Fibroblast of mammary gland (primary cell): ENCODE measurements at regions not wholly inside any gene's neighbourhood (a gene's known extent, or its start where the extent isn't known, plus 50 kb on each side); places are given as distances from the start of the nearest gene placed in this dataset.

Source experiments
- DNase-seq: peaks from one replicate; pipeline ENCODE4 v3.0.0-alpha.2; 2010; ENCODE audit warnings: low read depth
- H3K4me3 ChIP-seq: 2 replicates; pipeline ENCODE4 v1.5.1; 2011; ENCODE audit warnings: low read depth, mild to moderate bottlenecking, low read length, moderate library complexity; ENCODE audit not compliant: control insufficient read depth
- CTCF ChIP-seq: conservative IDR thresholded peaks from 2 replicates; pipeline ENCODE4 v1.5.1; 2011; ENCODE audit warnings: low read depth, low read length, inconsistent platforms; ENCODE audit not compliant: control insufficient read depth, insufficient read depth

DNA sequence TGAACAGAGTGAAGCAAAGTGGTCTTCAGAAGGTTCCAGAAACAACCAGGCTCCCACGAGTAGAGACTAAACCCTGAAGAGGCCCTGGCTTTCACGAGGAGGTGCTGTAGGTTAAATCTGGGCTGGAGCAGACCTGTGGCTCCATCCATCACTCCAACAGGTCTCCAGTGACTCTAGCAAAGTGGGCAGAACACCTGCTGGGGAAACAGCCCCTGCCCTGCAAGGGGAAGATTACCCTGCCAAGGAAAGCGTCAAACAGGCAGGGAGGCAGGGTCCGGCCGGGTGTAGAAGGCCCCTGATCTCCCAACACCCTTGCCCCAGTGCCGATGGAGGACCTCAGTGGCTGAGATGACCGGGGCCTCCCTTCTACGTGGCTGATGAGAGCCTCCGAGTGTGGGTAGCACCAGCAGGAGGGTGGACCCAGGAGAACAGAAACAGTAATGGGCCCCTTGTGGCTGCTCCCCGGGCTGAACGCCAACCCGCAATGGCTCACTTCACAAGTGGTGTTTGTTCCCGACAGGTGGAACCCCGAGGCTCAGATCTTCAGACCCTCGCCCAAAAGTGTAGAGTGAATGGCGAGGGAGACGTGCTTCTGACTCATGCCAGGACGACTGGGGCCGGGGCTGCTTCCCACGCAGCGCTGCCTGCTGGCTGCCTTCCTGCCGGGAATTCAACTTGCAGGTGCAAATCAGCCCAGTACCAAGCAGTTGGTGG, 112.0 kb downstream of the SHANK2 start:
- TF ChIP-seq CTCF = no peak
- no peak overlapping the region for H3K4me3 ChIP-seq
- no peak for DNase-seq

- no peak overlapping the region for H3K4me3 ChIP-seq
- peak; percentile 21 for DNase-seq
- no peak for TF ChIP-seq CTCF
These were observed 112.7 kb downstream of the SHANK2 start for GRCh38 chr11:71139516-71140205.

DNA sequence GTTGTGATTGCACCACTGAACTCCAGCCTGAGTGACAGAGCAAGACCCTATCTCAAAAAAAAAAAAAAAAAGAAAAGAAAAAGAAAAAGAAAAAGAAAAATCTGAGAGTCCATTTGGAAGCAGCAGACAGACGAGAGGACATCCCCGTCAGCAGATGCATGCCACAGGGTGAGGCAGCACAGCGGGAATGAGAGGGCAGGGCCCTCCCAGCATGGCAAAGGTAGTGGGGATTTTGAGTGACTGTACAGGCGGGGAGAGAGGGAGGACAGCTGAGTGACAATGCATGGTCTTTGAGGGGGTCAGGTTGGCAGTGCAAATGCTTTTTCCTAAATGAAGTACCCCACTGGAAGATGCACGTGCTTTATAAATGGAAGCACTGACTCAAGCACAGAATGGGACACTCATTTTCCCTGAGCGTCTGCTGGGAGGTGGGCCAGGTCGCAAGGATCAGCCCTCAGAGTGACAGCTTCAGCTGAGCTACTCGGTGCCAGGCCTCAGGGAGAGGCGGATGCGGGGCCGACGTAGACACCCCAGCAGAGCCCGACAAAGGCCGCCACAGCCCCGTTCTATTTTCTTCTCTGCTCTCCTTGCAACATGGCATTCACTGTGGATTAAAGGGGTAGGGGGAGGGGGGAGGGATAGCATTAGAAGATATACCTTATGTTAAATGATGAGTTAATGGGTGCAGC, 113.5 kb downstream of the SHANK2 start:
- TF ChIP-seq CTCF = no peak
- DNase-seq = no peak
- no peak overlapping the region for H3K4me3 ChIP-seq

DNA sequence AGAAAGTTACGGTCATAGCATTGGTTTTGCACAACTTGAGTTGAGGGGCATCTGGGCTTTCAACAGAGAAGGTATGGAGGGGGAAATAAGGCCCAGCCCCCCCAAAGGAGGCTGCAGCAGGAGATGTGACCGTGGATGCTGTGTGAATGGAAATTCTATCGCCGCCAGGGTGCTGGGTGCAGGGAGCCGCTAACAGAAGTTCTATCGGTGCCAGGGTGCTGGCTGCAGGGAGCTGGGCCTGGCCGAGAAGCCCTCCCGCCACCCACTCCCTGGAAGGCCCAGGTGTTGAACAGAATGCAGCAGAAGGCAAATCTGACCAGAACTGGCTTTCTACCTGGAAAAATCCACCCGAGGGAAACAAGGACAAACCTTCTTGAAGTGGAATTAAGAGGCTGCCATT, 115.0 kb downstream of the SHANK2 start:
- no peak overlapping the region for H3K4me3 ChIP-seq
- DNase-seq = no peak
- TF ChIP-seq CTCF = no peak

DNA sequence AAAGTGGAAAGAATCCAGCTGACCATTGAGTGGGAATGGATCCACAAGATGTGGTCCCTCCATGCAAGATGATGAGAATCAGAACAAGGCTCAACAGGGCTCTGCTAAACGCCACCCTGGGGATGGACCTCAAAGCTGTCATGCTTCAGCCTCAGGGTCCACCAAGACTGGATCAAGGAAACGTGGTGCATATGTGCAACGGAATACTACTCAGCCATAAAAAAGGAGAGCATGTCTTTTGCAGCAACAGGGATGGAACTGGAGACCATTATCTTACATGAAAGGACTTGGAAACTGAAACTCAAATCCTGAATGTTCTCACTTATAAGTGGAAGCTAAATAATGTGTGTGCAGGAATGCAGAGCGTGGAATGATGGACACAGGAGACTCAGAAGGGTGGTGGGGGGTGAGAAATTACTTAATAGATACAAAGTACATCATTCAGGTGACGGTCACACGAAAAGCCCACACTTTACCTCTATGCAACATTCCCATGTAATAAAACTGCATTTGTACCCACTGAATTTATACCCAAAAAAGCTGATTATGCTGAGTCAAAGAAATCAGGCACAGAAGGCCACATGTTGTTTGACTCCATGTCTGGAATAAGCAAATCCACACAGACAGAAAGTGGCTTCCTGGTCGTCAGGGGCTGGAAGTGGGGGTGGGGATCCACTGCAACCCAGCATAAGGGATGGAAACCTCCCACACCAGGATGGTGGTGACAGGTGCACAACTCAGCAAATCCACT, 116.1 kb downstream of the SHANK2 start:
- no peak overlapping the region for H3K4me3 ChIP-seq
- no peak for DNase-seq
- no peak for TF ChIP-seq CTCF

GRCh38 chr11:71135112-71135511, 117.3 kb downstream of the SHANK2 start:
- no peak for TF ChIP-seq CTCF
- DNase-seq = no peak
- H3K4me3 ChIP-seq = no peak overlapping the region
